A549 (cell line): ENCODE measurements at regions not wholly inside any gene's neighbourhood (a gene's known extent, or its start where the extent isn't known, plus 50 kb on each side); places are given as distances from the start of the nearest gene placed in this dataset.

Experiments used
- CTCF ChIP-seq: fragments of >200 bp; sonication (Bioruptor Twin); formaldehyde crosslinking; IDR thresholded peaks from 3 replicates; pipeline ENCODE4 v1.5.1; 2016
- ELK1 ChIP-seq: fragments of 150-350 bp; IDR thresholded peaks from 2 replicates; pipeline ENCODE4 v1.6.1; 2014; ENCODE audit warnings: low read depth, mild to moderate bottlenecking, low read length
- EP300 ChIP-seq, 2 experiments: fragments of >200 bp; sonication (Bioruptor Twin); formaldehyde crosslinking; IDR thresholded peaks; 2 replicates in 1 of 2; 3 replicates in 1 of 2; pipeline ENCODE4 v1.6.1; 2016 to 2017
- ESRRA ChIP-seq: fragments of 150-350 bp; IDR thresholded peaks from 2 replicates; pipeline ENCODE4 v1.6.1; 2014; ENCODE audit warnings: mild to moderate bottlenecking, low read length, borderline replicate concordance
- FOSL2 ChIP-seq, 2 experiments: fragments of 450-650 bp in 1 of 2; fragments of >200 bp in 1 of 2; sonication (Bioruptor Twin) in 1 of 2; formaldehyde crosslinking; IDR thresholded peaks; 2 replicates each; pipeline versions ENCODE4 v1.5.0 to v1.6.1; 2016 to 2020; ENCODE audit warnings: mild to moderate bottlenecking in 1 of 2, moderate library complexity in 1 of 2
- FOXS1 ChIP-seq: fragments of 250-450 bp; sonication (Bioruptor Pico); IDR thresholded peaks from 2 replicates; pipeline ENCODE4 v1.5.0; 2020; ENCODE audit warnings: mild to moderate bottlenecking, moderate library complexity
- HOXB13 ChIP-seq: fragments of 250-450 bp; sonication (Bioruptor Pico); IDR thresholded peaks from 2 replicates; pipeline ENCODE4 v1.5.0; 2020; ENCODE audit warnings: low read depth, mild to moderate bottlenecking, moderate library complexity
- JUN ChIP-seq, 2 experiments: fragments of >200 bp; sonication (Bioruptor Twin); formaldehyde crosslinking; IDR thresholded peaks; 2 replicates in 1 of 2; 3 replicates in 1 of 2; pipeline ENCODE4 v1.6.1; 2016 to 2017
- MAFK ChIP-seq: fragments of 450-650 bp; IDR thresholded peaks from 2 replicates; pipeline ENCODE4 v1.6.1; 2014; ENCODE audit not compliant: partially characterized antibody
- PBX3 ChIP-seq: IDR thresholded peaks from 2 replicates; pipeline ENCODE4 v1.6.1; 2012
- POLR2A ChIP-seq: IDR thresholded peaks from 2 replicates; pipeline ENCODE4 v1.6.1; 2012; ENCODE audit warnings: mild to moderate bottlenecking, low read length
- RAD21 ChIP-seq, 2 experiments: fragments of >200 bp in 1 of 2; sonication (Bioruptor Twin) in 1 of 2; formaldehyde crosslinking in 1 of 2; IDR thresholded peaks in 1 of 2; conservative IDR thresholded peaks in 1 of 2; 2 replicates in 1 of 2; 3 replicates in 1 of 2; pipeline ENCODE4 v1.6.1; 2012 to 2018; ENCODE audit warnings: inconsistent platforms in 1 of 2
- TF ChIP-seq, protein P1 (sequence below): fragments of 200-600 bp; sonication (generic); IDR thresholded peaks from 2 replicates; pipeline ENCODE4 v1.6.1; 2016; ENCODE audit warnings: antibody characterized with exemption, mild to moderate bottlenecking, moderate library complexity

DNA sequence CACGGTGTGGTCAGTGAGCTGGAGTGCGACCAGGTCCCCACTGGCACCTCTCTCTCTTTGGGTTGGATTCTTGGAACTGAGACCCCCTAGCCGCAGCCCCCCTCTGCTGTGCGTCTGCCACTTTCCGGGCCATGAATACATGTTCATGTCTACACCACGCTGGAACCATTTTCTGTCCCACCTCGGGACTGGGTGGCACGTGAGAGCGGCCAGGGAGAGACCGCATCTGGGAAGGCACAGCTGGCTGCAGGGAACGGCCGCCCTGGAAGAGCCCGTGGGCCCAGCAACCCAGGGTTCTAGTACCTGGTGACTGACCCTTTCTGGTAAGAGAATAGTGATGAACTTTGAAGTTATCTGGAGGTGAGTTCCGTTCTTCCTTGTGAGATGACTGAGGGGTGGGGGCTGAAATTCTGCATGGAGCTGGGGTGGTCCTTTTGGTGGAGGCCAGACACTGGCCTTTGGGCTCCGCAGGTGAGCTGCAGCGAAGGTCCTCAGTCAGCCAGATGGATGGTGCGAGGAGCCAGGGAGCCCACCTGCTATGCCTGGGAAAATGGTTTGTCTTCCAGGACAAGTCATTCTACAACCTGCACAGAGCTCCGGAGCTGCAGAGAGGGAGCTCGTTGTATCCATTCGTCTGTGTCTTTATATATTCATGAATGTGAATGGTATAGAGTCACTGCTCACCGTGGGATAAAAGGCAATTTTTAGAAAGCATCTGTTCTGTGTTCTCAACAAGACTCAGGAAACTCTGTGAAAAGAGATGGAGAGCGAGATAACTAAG is 223.5 kb downstream of the NDUFA10 start:
- TF ChIP-seq HOXB13 (CRISPR knock-in tag) (no peak), RAD21 (conservative IDR thresholded peaks at IDR 0.05 in 1 of 2, IDR thresholded peaks at IDR 0.05 in 1 of 2) (no peak), POLR2A (no peak), CTCF (no peak), JUN (IDR thresholded peaks at IDR 0.05) (no peak), PBX3 (no peak), EP300 (IDR thresholded peaks at IDR 0.05) (no peak), FOSL2 (IDR thresholded peaks at IDR 0.05) (no peak), FOSL2 (CRISPR knock-in tag; IDR thresholded peaks at IDR 0.05) (no peak), MAFK (no peak), ESRRA (no peak), FOXS1 (CRISPR knock-in tag) (no peak), ELK1 (no peak)
- TF ChIP-seq, protein P1, sequence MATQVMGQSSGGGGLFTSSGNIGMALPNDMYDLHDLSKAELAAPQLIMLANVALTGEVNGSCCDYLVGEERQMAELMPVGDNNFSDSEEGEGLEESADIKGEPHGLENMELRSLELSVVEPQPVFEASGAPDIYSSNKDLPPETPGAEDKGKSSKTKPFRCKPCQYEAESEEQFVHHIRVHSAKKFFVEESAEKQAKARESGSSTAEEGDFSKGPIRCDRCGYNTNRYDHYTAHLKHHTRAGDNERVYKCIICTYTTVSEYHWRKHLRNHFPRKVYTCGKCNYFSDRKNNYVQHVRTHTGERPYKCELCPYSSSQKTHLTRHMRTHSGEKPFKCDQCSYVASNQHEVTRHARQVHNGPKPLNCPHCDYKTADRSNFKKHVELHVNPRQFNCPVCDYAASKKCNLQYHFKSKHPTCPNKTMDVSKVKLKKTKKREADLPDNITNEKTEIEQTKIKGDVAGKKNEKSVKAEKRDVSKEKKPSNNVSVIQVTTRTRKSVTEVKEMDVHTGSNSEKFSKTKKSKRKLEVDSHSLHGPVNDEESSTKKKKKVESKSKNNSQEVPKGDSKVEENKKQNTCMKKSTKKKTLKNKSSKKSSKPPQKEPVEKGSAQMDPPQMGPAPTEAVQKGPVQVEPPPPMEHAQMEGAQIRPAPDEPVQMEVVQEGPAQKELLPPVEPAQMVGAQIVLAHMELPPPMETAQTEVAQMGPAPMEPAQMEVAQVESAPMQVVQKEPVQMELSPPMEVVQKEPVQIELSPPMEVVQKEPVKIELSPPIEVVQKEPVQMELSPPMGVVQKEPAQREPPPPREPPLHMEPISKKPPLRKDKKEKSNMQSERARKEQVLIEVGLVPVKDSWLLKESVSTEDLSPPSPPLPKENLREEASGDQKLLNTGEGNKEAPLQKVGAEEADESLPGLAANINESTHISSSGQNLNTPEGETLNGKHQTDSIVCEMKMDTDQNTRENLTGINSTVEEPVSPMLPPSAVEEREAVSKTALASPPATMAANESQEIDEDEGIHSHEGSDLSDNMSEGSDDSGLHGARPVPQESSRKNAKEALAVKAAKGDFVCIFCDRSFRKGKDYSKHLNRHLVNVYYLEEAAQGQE: no peak
